ENCODE measurements at regions not wholly inside any gene's neighbourhood (a gene's known extent, or its start where the extent isn't known, plus 50 kb on each side); places are given as distances from the start of the nearest gene placed in this dataset.

GRCh38 chr4:66658809-66659208 lies 886.5 kb downstream of the CENPC start:
- Histone ChIP-seq H4K20me1 (ENCODE audit: insufficient read depth, low read length) (no peaks in the 10 kb centered on the region), H3K79me2 (ENCODE audit: insufficient read depth, low read length) (no peaks in the 10 kb centered on the region), H3K27ac (ENCODE audit: low read depth, low read length) (no peak overlapping the region), H3K4me1 (ENCODE audit: insufficient read depth, low read length) (no peaks in the 10 kb centered on the region), H3K27me3 (ENCODE audit: insufficient read depth, low read length) (no peaks in the 10 kb centered on the region), H3K9me3 (ENCODE audit: insufficient read depth, low read depth, low read length) (no peaks in the 10 kb centered on the region), H3K9ac (ENCODE audit: low read length) (no peak overlapping the region), H3K4me3 (ENCODE audit: insufficient read depth, low read depth, low read length) (no peak overlapping the region), H3K4me2 (ENCODE audit: low read length) (no peak overlapping the region), H3K36me3 (ENCODE audit: insufficient read depth, low read length) (no peaks in the 10 kb centered on the region), H2AFZ (ENCODE audit: low read depth, low read length) (no peak overlapping the region)
- no peak for TF ChIP-seq CTCF (IDR thresholded peaks at IDR 0.05; ENCODE audit: insufficient read depth, low read depth, low read length)
- TF ChIP-seq EZH2 (IDR thresholded peaks at IDR 0.05; ENCODE audit: insufficient read depth, low read length): no peak
- DNase-seq (ENCODE audit: low read depth) (no peak), FAIRE-seq (no peak)
- no peak overlapping the region for H3K27ac Mint-ChIP-seq (ENCODE audit: unreplicated experiment)
- no peak overlapping the region for H3K4me3 Mint-ChIP-seq (ENCODE audit: unreplicated experiment)
- no peaks in the 10 kb centered on the region for H3K4me1 Mint-ChIP-seq (ENCODE audit: low read depth, unreplicated experiment)
- H3K36me3 Mint-ChIP-seq (ENCODE audit: low read depth, unreplicated experiment): no peaks in the 10 kb centered on the region
- no peaks in the 10 kb centered on the region for H3K27me3 Mint-ChIP-seq (ENCODE audit: low read depth, unreplicated experiment)
- H3K9me3 Mint-ChIP-seq (ENCODE audit: unreplicated experiment): no peaks in the 10 kb centered on the region

GRCh38 chr4:66655505-66655904 lies 889.8 kb downstream of the CENPC start:
- FAIRE-seq: no peak

More at GRCh38 chr4:66655505-66655904, 889.8 kb downstream of the CENPC start:
- no peaks in the 10 kb centered on the region for H3K9me3 ChIP-seq (ENCODE audit: insufficient read depth, low read depth, low read length)
- no peaks in the 10 kb centered on the region for H3K79me2 ChIP-seq (ENCODE audit: insufficient read depth, low read length)
- Mint-ChIP-seq H3K27ac (ENCODE audit: unreplicated experiment) (no peak overlapping the region), H3K27me3 (ENCODE audit: low read depth, unreplicated experiment) (no peaks in the 10 kb centered on the region), H3K9me3 (ENCODE audit: unreplicated experiment) (no peaks in the 10 kb centered on the region), H3K4me3 (ENCODE audit: unreplicated experiment) (no peak overlapping the region), H3K36me3 (ENCODE audit: low read depth, unreplicated experiment) (no peaks in the 10 kb centered on the region), H3K4me1 (ENCODE audit: low read depth, unreplicated experiment) (no peaks in the 10 kb centered on the region)
- no peaks in the 10 kb centered on the region for H4K20me1 ChIP-seq (ENCODE audit: insufficient read depth, low read length)
- no peak overlapping the region for H3K4me2 ChIP-seq (ENCODE audit: low read length)
- H3K4me1 ChIP-seq (ENCODE audit: insufficient read depth, low read length): no peaks in the 10 kb centered on the region
- H3K9ac ChIP-seq (ENCODE audit: low read length): no peak overlapping the region
- no peaks in the 10 kb centered on the region for H3K27me3 ChIP-seq (ENCODE audit: insufficient read depth, low read length)
- H2AFZ ChIP-seq (ENCODE audit: low read depth, low read length): no peak overlapping the region
- H3K4me3 ChIP-seq (ENCODE audit: insufficient read depth, low read depth, low read length): no peak overlapping the region
- H3K27ac ChIP-seq (ENCODE audit: low read depth, low read length): no peak overlapping the region
- TF ChIP-seq EZH2 (IDR thresholded peaks at IDR 0.05; ENCODE audit: insufficient read depth, low read length): no peak
- no peak for TF ChIP-seq CTCF (IDR thresholded peaks at IDR 0.05; ENCODE audit: insufficient read depth, low read depth, low read length)
- no peak for DNase-seq (ENCODE audit: low read depth)
- no peaks in the 10 kb centered on the region for H3K36me3 ChIP-seq (ENCODE audit: insufficient read depth, low read length)

Measured in astrocyte (in vitro differentiated cells and primary cell).